CD4-positive, CD25-positive, alpha-beta regulatory T cell (primary cell): ENCODE measurements at regions not wholly inside any gene's neighbourhood (a gene's known extent, or its start where the extent isn't known, plus 50 kb on each side); places are given as distances from the start of the nearest gene placed in this dataset.
"Not testable (repeated sequence)": the region's sequence is repeated elsewhere in the genome, so short reads cannot be mapped to it uniquely, and the experiment has no call there.

ENCODE experiments used
- ATAC-seq, 2 donors: fragments of 150-1000 bp; cut with Tn5 transposase; one replicate each; pipeline ENCODE4 v1.10.0; 2021; ENCODE audit warnings: low read depth in 2 of 2, moderate number of reproducible peaks in 2 of 2, moderate library complexity in 1 of 2
- DNase-seq, 3 donors: peaks; one replicate each; pipeline versions ENCODE4 v3.0.0 to v3.0.0-alpha.2; 2012 to 2022; ENCODE audit warnings: mixed read lengths in 1 of 3
- H3K27ac ChIP-seq: one replicate; pipeline ENCODE4 v1.7.0; 2013; ENCODE audit warnings: mild to moderate bottlenecking, low read length; ENCODE audit not compliant: insufficient read depth, poor library complexity, severe bottlenecking
- H3K27me3 ChIP-seq: one replicate; pipeline ENCODE4 v1.7.0; 2013; ENCODE audit warnings: low read length; ENCODE audit not compliant: control insufficient read depth, insufficient read depth
- H3K36me3 ChIP-seq: one replicate; pipeline ENCODE4 v1.7.0; 2013; ENCODE audit warnings: mild to moderate bottlenecking, low read length, moderate library complexity; ENCODE audit not compliant: control insufficient read depth, insufficient read depth
- H3K4me1 ChIP-seq: 2 replicates; pipeline ENCODE4 v1.7.0; 2013; ENCODE audit warnings: mild to moderate bottlenecking, low read length; ENCODE audit not compliant: insufficient read depth, control insufficient read depth, poor library complexity, severe bottlenecking
- H3K4me3 ChIP-seq: one replicate; pipeline ENCODE4 v1.7.0; 2013; ENCODE audit warnings: low read depth, mild to moderate bottlenecking, low read length, moderate library complexity
- H3K9me3 ChIP-seq, 2 experiments: 1 replicate in 1 of 2; 2 replicates in 1 of 2; pipeline ENCODE4 v1.7.0; 2013; ENCODE audit warnings: low read length in 2 of 2, mild to moderate bottlenecking in 1 of 2, moderate library complexity in 1 of 2; ENCODE audit not compliant: control insufficient read depth in 2 of 2
- H3K27ac Mint-ChIP-seq, 3 donors: one replicate each; pipeline ENCODE4 v1.8.0; 2020 to 2022; ENCODE audit warnings: mild to moderate bottlenecking in 3 of 3, mixed read lengths in 3 of 3, moderate library complexity in 2 of 3
- H3K27me3 Mint-ChIP-seq: one replicate; pipeline ENCODE4 v1.8.0; 2022; ENCODE audit warnings: mild to moderate bottlenecking, mixed read lengths
- H3K36me3 Mint-ChIP-seq: one replicate; pipeline ENCODE4 v1.8.0; 2020; ENCODE audit warnings: mixed read lengths
- H3K4me1 Mint-ChIP-seq, 4 donors: one replicate each; pipeline ENCODE4 v1.8.0; 2020 to 2022; ENCODE audit warnings: mixed read lengths in 4 of 4, mild to moderate bottlenecking in 1 of 4
- H3K4me3 Mint-ChIP-seq, 4 donors: one replicate each; pipeline ENCODE4 v1.8.0; 2020 to 2022; ENCODE audit warnings: mild to moderate bottlenecking in 4 of 4, mixed read lengths in 4 of 4, moderate library complexity in 3 of 4
- H3K9me3 Mint-ChIP-seq, 7 donors: one replicate each; pipeline ENCODE4 v1.8.0; 2020 to 2022; ENCODE audit warnings: mixed read lengths in 7 of 7, mild to moderate bottlenecking in 3 of 7, moderate library complexity in 2 of 7

DNA sequence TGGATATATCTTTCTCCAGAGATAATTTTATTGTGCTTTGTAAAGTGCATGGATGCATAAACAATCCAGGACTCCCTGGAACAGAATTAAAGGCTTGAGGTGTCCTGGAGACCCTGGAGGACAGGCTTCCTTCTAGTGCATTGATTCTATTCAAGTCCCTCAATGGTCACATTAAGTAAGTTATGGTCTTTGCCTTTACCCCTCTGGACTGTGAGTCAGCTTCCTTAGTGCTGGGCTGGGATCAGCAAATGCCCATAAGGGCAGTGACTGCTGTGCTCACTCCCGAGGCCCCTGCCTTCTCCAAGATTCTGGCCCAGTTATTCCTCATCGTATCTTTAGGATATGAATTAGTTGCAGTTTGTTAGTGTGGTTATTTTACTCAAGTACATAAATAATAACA lies 178.7 kb upstream of the PRSS58 start:
- Mint-ChIP-seq H3K9me3 (peaks cover 0 to 1% (median 0%) of the 10 kb centered on the region in 7 donors), H3K4me1 (peaks cover 5 to 50% (median 40%) of the 10 kb centered on the region in 4 donors), H3K27ac (peak overlapping the region in 1 of 3 donors; percentile 86), H3K27me3 (peaks cover 4% of the 10 kb centered on the region), H3K4me3 (no peak overlapping the region), H3K36me3 (no peaks in the 10 kb centered on the region)
- Histone ChIP-seq H3K27me3 (no peaks in the 10 kb centered on the region), H3K4me1 (peaks cover 27% of the 10 kb centered on the region), H3K36me3 (no peaks in the 10 kb centered on the region), H3K4me3 (no peak overlapping the region), H3K27ac (no peak overlapping the region), H3K9me3 (no peaks in the 10 kb centered on the region)
- no peak for DNase-seq
- ATAC-seq: no peak

DNA sequence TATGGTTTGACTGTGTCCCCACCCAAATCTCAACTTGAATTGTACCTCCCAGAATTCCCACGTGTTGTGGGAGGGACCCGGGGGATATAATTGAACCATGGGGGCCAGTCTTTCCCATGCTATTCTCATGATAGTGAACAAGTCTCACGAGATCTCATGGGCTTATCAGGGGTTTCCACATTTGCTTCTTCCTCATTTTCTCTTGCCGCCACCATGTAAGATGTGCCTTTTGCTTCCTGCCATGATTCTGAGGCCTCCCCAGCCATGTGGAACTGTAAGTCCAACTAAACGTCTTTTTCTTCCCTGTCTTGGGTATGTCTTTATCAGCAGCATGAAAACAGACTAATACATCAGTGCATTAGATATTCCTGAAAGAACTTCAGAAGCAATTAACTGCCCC lies 177.7 kb upstream of the PRSS58 start:
- H3K4me3 Mint-ChIP-seq: peak overlapping the region; percentile 45 to 69 (median 62)
- not testable (repeated sequence) for H3K27me3 ChIP-seq, H3K4me3 ChIP-seq, H3K36me3 Mint-ChIP-seq, H3K9me3 Mint-ChIP-seq, H3K36me3 ChIP-seq, ATAC-seq, H3K27me3 Mint-ChIP-seq, H3K27ac ChIP-seq, DNase-seq, H3K9me3 ChIP-seq
- peak overlapping the region in 2 of 3 donors; percentile 65 to 72 for H3K27ac Mint-ChIP-seq
- peaks cover 17% of the 10 kb centered on the region for H3K4me1 ChIP-seq
- peaks cover 5 to 46% (median 33%) of the 10 kb centered on the region in 4 donors for H3K4me1 Mint-ChIP-seq

DNA sequence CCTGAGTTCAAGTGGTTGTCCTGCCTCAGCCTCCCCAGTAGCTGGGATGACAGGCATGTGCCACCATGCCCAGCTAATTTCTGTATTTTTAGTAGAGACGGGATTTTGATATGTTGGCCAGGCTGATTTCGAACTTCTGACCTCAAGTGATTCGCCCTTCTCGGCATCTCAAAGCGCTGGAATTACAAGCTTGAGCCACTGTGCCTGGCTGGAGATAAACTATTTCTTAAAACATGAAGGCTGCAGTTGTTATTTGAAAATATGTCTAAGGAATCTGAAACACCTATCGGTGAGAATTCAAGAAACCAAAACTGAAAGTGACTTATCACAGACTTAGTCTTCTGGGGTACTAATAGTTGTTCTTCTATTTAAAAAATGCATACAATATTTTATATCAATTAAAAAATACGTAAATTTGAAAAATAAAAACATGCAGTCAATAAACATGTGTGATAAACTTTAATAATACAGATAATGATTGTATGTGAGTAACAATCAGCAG lies 176.9 kb upstream of the PRSS58 start:
- peak in 2 of 3 donors; percentile 12 to 47 for DNase-seq
- peak overlapping the region; percentile 65 to 93 (median 92) for H3K27ac Mint-ChIP-seq
- H3K27ac ChIP-seq: peak overlapping the region; percentile 33
- no peaks in the 10 kb centered on the region for H3K36me3 Mint-ChIP-seq
- H3K36me3 ChIP-seq: no peaks in the 10 kb centered on the region
- ATAC-seq: peak in 1 of 2 donors; percentile 33
- peaks cover 14% of the 10 kb centered on the region for H3K4me1 ChIP-seq
- H3K4me3 Mint-ChIP-seq: peak overlapping the region; percentile 53 to 93 (median 78)
- no peaks in the 10 kb centered on the region for H3K27me3 Mint-ChIP-seq
- peaks cover 7 to 46% (median 36%) of the 10 kb centered on the region in 4 donors for H3K4me1 Mint-ChIP-seq
- no peaks in the 10 kb centered on the region for H3K9me3 ChIP-seq
- no peaks in the 10 kb centered on the region for H3K9me3 Mint-ChIP-seq
- no peaks in the 10 kb centered on the region for H3K27me3 ChIP-seq
- peak overlapping the region; percentile 54 for H3K4me3 ChIP-seq

DNA sequence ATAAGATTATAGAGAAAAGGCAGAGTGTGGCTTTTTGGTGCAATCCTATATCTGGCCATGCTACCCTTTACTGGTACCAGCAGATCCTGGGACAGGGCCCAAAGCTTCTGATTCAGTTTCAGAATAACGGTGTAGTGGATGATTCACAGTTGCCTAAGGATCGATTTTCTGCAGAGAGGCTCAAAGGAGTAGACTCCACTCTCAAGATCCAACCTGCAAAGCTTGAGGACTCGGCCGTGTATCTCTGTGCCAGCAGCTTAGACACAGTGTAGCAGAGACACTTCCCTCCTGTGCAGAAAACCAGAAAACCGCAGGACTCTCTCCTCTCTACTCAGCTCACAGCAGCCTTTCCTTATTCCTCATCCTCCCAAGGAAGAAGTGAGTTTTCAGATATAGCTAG lies 176.3 kb upstream of the PRSS58 start:
- H3K27me3 ChIP-seq, H3K27me3 Mint-ChIP-seq, H3K9me3 ChIP-seq, H3K9me3 Mint-ChIP-seq, H3K36me3 ChIP-seq, H3K36me3 Mint-ChIP-seq, DNase-seq: not testable (repeated sequence)
- H3K27ac ChIP-seq: peak overlapping the region; percentile 33
- peaks cover 15% of the 10 kb centered on the region for H3K4me1 ChIP-seq
- peak overlapping the region; percentile 54 for H3K4me3 ChIP-seq
- Mint-ChIP-seq H3K4me3 (peak overlapping the region; percentile 53 to 93 (median 78)), H3K27ac (peak overlapping the region; percentile 65 to 93 (median 92)), H3K4me1 (peaks cover 5 to 46% (median 34%) of the 10 kb centered on the region in 4 donors)
- ATAC-seq: peak; percentile 52 to 60

DNA sequence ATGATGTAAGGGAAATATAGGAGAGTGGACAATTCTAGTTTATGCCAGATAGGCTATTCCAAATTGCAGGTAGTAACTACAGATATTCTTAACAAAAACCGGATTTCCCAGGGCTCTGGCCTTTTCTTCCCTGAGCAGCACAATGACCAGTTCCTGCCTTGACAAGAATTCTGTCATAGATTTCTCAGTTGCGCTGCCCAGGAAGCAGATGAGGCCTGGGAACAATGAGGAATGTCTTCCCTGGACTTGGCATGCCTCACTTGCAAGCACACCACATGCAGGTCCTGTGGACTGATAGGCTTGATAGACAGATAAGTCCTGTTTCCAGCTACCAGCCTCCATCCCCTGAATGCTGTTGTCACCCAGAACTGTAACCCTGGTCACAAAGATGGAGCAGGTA lies 174.5 kb upstream of the PRSS58 start:
- peaks cover 15% of the 10 kb centered on the region for H3K4me1 ChIP-seq
- no peaks in the 10 kb centered on the region for H3K27me3 Mint-ChIP-seq
- H3K36me3 Mint-ChIP-seq: no peaks in the 10 kb centered on the region
- H3K27ac Mint-ChIP-seq: no peak overlapping the region
- DNase-seq (no peak), ATAC-seq (no peak)
- no peaks in the 10 kb centered on the region for H3K27me3 ChIP-seq
- H3K4me1 Mint-ChIP-seq: peaks cover 5 to 46% (median 28%) of the 10 kb centered on the region in 4 donors
- H3K9me3 Mint-ChIP-seq: no peaks in the 10 kb centered on the region
- no peak overlapping the region for H3K27ac ChIP-seq
- H3K36me3 ChIP-seq: no peaks in the 10 kb centered on the region
- H3K4me3 ChIP-seq: no peak overlapping the region
- no peaks in the 10 kb centered on the region for H3K9me3 ChIP-seq
- H3K4me3 Mint-ChIP-seq: peak overlapping the region in 1 of 4 donors; percentile 15

DNA sequence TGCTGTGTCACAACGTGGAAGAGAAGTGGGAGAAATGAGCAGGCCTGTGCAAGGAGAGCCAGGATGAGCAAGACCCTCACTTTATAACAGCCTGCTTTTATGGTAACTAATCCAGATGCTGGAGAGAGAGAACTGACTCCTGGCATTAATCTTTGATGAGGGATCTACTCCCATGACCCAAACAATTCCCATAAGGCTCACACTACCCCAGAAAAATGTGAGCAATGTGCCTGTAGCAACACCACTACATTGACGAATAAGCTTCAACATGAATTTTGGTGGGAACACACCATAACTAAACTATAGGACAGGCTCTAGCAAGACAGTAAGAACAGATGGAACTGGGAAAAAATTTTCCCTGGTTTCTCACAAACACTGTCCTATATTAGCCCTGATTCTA lies 173.6 kb upstream of the PRSS58 start:
- Histone ChIP-seq H3K9me3 (no peaks in the 10 kb centered on the region), H3K4me3 (no peak overlapping the region), H3K36me3 (no peaks in the 10 kb centered on the region), H3K4me1 (peaks cover 15% of the 10 kb centered on the region), H3K27ac (no peak overlapping the region), H3K27me3 (no peaks in the 10 kb centered on the region)
- Mint-ChIP-seq H3K4me3 (peak overlapping the region in 2 of 4 donors; percentile 30 to 36), H3K9me3 (no peaks in the 10 kb centered on the region), H3K27me3 (no peaks in the 10 kb centered on the region), H3K4me1 (peaks cover 5 to 46% (median 28%) of the 10 kb centered on the region in 4 donors), H3K36me3 (no peaks in the 10 kb centered on the region), H3K27ac (peak overlapping the region in 1 of 3 donors; percentile 43)
- no peak for ATAC-seq
- no peak for DNase-seq

DNA sequence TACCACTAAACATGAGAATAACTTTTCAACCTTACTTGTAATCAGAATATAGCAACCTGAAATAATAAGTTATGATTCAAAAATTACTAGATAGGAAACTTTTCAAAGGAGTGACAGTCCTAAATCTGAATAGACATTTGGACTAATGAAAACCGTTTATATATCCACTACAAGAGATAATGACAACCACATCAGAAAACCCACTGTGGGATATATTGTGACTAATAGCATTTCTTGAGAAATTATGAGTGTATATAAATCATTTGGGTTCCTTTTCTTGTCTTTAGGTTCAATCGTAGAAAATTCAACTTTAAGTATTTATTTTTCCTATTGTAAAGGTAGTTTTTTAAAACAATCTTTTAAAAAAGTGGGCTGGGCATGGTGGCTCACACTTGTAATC lies 170.2 kb upstream of the PRSS58 start:
- no peaks in the 10 kb centered on the region for H3K9me3 ChIP-seq
- H3K36me3 ChIP-seq: no peaks in the 10 kb centered on the region
- DNase-seq (no peak), ATAC-seq (no peak)
- H3K4me3 Mint-ChIP-seq: no peak overlapping the region
- peaks cover 6% of the 10 kb centered on the region for H3K4me1 ChIP-seq
- H3K4me3 ChIP-seq: no peak overlapping the region
- H3K27me3 ChIP-seq: no peaks in the 10 kb centered on the region
- H3K36me3 Mint-ChIP-seq: no peaks in the 10 kb centered on the region
- no peaks in the 10 kb centered on the region for H3K9me3 Mint-ChIP-seq
- H3K27me3 Mint-ChIP-seq: no peaks in the 10 kb centered on the region
- H3K27ac Mint-ChIP-seq: no peak overlapping the region
- H3K4me1 Mint-ChIP-seq: peaks cover 5 to 15% (median 10%) of the 10 kb centered on the region in 4 donors
- H3K27ac ChIP-seq: no peak overlapping the region

DNA sequence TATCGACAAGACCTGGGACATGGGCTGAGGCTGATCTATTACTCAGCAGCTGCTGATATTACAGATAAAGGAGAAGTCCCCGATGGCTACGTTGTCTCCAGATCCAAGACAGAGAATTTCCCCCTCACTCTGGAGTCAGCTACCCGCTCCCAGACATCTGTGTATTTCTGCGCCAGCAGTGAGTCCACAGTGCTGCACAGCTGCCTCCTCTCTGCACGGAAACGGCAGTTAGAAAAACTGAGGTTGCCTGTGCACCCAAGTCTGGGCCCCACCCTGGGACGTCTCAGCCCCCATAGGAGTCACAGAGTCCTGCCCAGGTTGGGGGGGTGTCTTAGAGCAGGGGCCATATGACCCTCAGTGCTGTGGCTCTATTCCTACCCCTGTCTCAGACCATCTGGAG lies 167.4 kb upstream of the PRSS58 start:
- Histone ChIP-seq H3K27ac (no peak overlapping the region), H3K27me3 (no peaks in the 10 kb centered on the region), H3K36me3 (no peaks in the 10 kb centered on the region), H3K4me1 (peaks cover 6% of the 10 kb centered on the region), H3K9me3 (no peaks in the 10 kb centered on the region), H3K4me3 (no peak overlapping the region)
- DNase-seq (no peak), ATAC-seq (peak in 1 of 2 donors; percentile 14)
- Mint-ChIP-seq H3K36me3 (no peaks in the 10 kb centered on the region), H3K9me3 (no peaks in the 10 kb centered on the region), H3K4me3 (no peak overlapping the region), H3K27me3 (peaks cover 4% of the 10 kb centered on the region), H3K4me1 (peaks cover 4 to 13% (median 7%) of the 10 kb centered on the region in 4 donors), H3K27ac (no peak overlapping the region)
